PC-9 (cell line): ENCODE measurements at regions not wholly inside any gene's neighbourhood (a gene's known extent, or its start where the extent isn't known, plus 50 kb on each side); places are given as distances from the start of the nearest gene placed in this dataset.

Source experiments
- BruUV-seq: library from RNA; stranded (reverse); fragments of 400-500 nt; replicated peaks from 2 replicates; lab custom pipeline; 2021; lab: Mats Ljungman, UMichigan
- CTCF ChIA-PET: fragments of 300-600 bp; sonication (Branson Sonifier 250); formaldehyde crosslinking; loops from one replicate; lab custom pipeline; 2022; ENCODE audit warnings: antibody characterized with exemption; lab: Charles Lee
- POLR2A ChIA-PET: fragments of 300-600 bp; sonication (Branson Sonifier 250); formaldehyde crosslinking; loops from one replicate; lab custom pipeline; 2022; ENCODE audit warnings: antibody characterized with exemption; ENCODE audit not compliant: unreplicated experiment; lab: Charles Lee
- DNase-seq, 2 experiments: peaks; one replicate each; pipeline versions ENCODE4 v3.0.0 to v3.0.0-alpha.2; 2015 to 2022; ENCODE audit warnings: mixed read lengths in 1 of 2
- H2AFZ ChIP-seq: fragments of 200-600 bp; sonication (generic); 2 replicates; pipeline ENCODE4 v1.8.1; 2017; ENCODE audit warnings: antibody characterized with exemption
- H3F3A ChIP-seq: fragments of 200-600 bp; sonication (generic); 2 replicates; pipeline ENCODE4 v1.8.1; 2017; ENCODE audit warnings: antibody characterized with exemption, mild to moderate bottlenecking, low read depth; ENCODE audit not compliant: insufficient read depth
- H3K27ac ChIP-seq: fragments of 200-600 bp; sonication (generic); 2 replicates; pipeline ENCODE4 v1.6.1; 2016; ENCODE audit warnings: mixed run types
- H3K27me3 ChIP-seq: fragments of 200-600 bp; sonication (generic); 2 replicates; pipeline ENCODE4 v1.6.1; 2016; ENCODE audit warnings: low read depth, mixed run types; ENCODE audit not compliant: insufficient read depth
- H3K36me3 ChIP-seq: fragments of 200-600 bp; sonication (generic); 2 replicates; pipeline ENCODE4 v1.6.1; 2016; ENCODE audit warnings: low read depth, mixed run types
- H3K4me1 ChIP-seq: fragments of 200-600 bp; sonication (generic); replicated peaks from 2 replicates; pipeline ENCODE4 v1.6.1; 2016; ENCODE audit warnings: mixed run types; ENCODE audit not compliant: insufficient read depth
- H3K4me2 ChIP-seq: fragments of 200-600 bp; sonication (generic); 2 replicates; pipeline ENCODE4 v1.6.1; 2017; ENCODE audit warnings: mixed run types
- H3K4me3 ChIP-seq: fragments of 200-600 bp; sonication (generic); 2 replicates; pipeline ENCODE4 v1.6.1; 2016; ENCODE audit warnings: mixed run types
- H3K79me2 ChIP-seq: fragments of 200-600 bp; sonication (generic); 2 replicates; pipeline ENCODE4 v1.6.1; 2017; ENCODE audit warnings: low read depth, mixed run types
- H3K9me2 ChIP-seq: fragments of 200-600 bp; sonication (generic); 2 replicates; pipeline ENCODE4 v1.8.1; 2017; ENCODE audit warnings: mild to moderate bottlenecking; ENCODE audit not compliant: insufficient read depth
- H3K9me3 ChIP-seq: fragments of 200-600 bp; sonication (generic); 2 replicates; pipeline ENCODE4 v1.8.1; 2016; ENCODE audit warnings: low read depth; ENCODE audit not compliant: insufficient read depth
- H4K20me1 ChIP-seq: fragments of 200-600 bp; sonication (generic); 2 replicates; pipeline ENCODE4 v1.8.1; 2017; ENCODE audit not compliant: insufficient read depth
- CTCF ChIP-seq: fragments of 200-600 bp; sonication (generic); conservative IDR thresholded peaks from 2 replicates; pipeline ENCODE4 v1.6.1; 2017; ENCODE audit warnings: mixed run types, antibody characterized with exemption, mild to moderate bottlenecking, moderate library complexity
- EZH2 ChIP-seq: fragments of 200-600 bp; sonication (generic); IDR thresholded peaks from 2 replicates; pipeline ENCODE4 v1.8.0; 2017; ENCODE audit warnings: antibody characterized with exemption, low read depth
- intact Hi-C: fragments of 100-400 bp; cut with micrococcal nuclease; formaldehyde crosslinking; loops from one replicate; pipeline ENCODE4 v1.10.0; 2022; ENCODE audit not compliant: unreplicated experiment

- no peak for DNase-seq
- H3K4me2 ChIP-seq: no peak overlapping the region
- intact Hi-C loops: no loop called here
- no peaks in the 10 kb centered on the region for H3K79me2 ChIP-seq
- no peak overlapping the region for H3K4me3 ChIP-seq
- H3F3A ChIP-seq: no peaks in the 10 kb centered on the region
- no peaks in the 10 kb centered on the region for H3K27me3 ChIP-seq
- no peaks in the 10 kb centered on the region for H4K20me1 ChIP-seq
- no peak overlapping the region for H3K27ac ChIP-seq
- H3K36me3 ChIP-seq: no peaks in the 10 kb centered on the region
- ChIA-PET POLR2A (no interaction called here), CTCF (no interaction called here)
- TF ChIP-seq EZH2 (no peak), CTCF (no peak)
- BruUV-seq: no TSS peak
- H3K9me3 ChIP-seq: no peaks in the 10 kb centered on the region
- no peaks in the 10 kb centered on the region for H3K9me2 ChIP-seq
- H3K4me1 ChIP-seq: no peaks in the 10 kb centered on the region
- no peak overlapping the region for H2AFZ ChIP-seq
These were observed 324.1 kb upstream of the DIPK2B start for GRCh38 chrX:45524805-45525204.

- no TSS peak for BruUV-seq
- Histone ChIP-seq H3K27ac (no peak overlapping the region), H3K9me3 (no peaks in the 10 kb centered on the region), H3F3A (no peaks in the 10 kb centered on the region), H3K4me2 (no peak overlapping the region), H3K9me2 (no peaks in the 10 kb centered on the region), H3K4me1 (no peaks in the 10 kb centered on the region), H3K27me3 (no peaks in the 10 kb centered on the region), H3K79me2 (no peaks in the 10 kb centered on the region), H2AFZ (no peak overlapping the region), H4K20me1 (no peaks in the 10 kb centered on the region), H3K36me3 (no peaks in the 10 kb centered on the region), H3K4me3 (no peak overlapping the region)
- intact Hi-C loops: no loop called here
- ChIA-PET CTCF (no interaction called here), POLR2A (interaction anchor here (0.6 kb wide), 1 partner anchor 188 kb away, joined by 6 read pairs; no protein-coding TSS in a partner anchor)
- TF ChIP-seq CTCF: no peak
- no peak for TF ChIP-seq EZH2
- DNase-seq: no peak
These were observed 323.6 kb upstream of the DIPK2B start for GRCh38 chrX:45524296-45524695.

- POLR2A ChIA-PET: no interaction called here
- Histone ChIP-seq H3K9me2 (no peaks in the 10 kb centered on the region), H4K20me1 (no peaks in the 10 kb centered on the region), H3K79me2 (no peaks in the 10 kb centered on the region), H2AFZ (no peak overlapping the region), H3K4me3 (no peak overlapping the region), H3K27ac (no peak overlapping the region), H3K9me3 (no peaks in the 10 kb centered on the region), H3F3A (no peaks in the 10 kb centered on the region), H3K4me1 (peaks cover 11% of the 10 kb centered on the region), H3K36me3 (no peaks in the 10 kb centered on the region), H3K4me2 (no peak overlapping the region), H3K27me3 (no peaks in the 10 kb centered on the region)
- BruUV-seq: no TSS peak
- intact Hi-C loops: loop anchor here (5.0 kb wide), 3 partner anchors 196 to 744 kb away; no protein-coding TSS in a partner anchor
- no peak for DNase-seq
- CTCF ChIA-PET: no interaction called here
- TF ChIP-seq EZH2 (no peak), CTCF (no peak)
These were observed 317.9 kb upstream of the DIPK2B start for GRCh38 chrX:45518552-45518951.
